Activated CD8-positive, alpha-beta T cell treated with anti-CD3 and anti-CD28 coated beads for 36 hours (primary cell): ENCODE measurements at regions not wholly inside any gene's neighbourhood (a gene's known extent, or its start where the extent isn't known, plus 50 kb on each side); places are given as distances from the start of the nearest gene placed in this dataset.
"Not testable (repeated sequence)": the region's sequence is repeated elsewhere in the genome, so short reads cannot be mapped to it uniquely, and the experiment has no call there.

ENCODE experiments used
- ATAC-seq: fragments of 200-7000 bp; cut with Tn5 transposase; one replicate; pipeline ENCODE4 v1.10.0; 2021; ENCODE audit warnings: mild to moderate bottlenecking, moderate library complexity
- CTCF ChIA-PET: fragments of 350-600 bp; sonication (Branson Sonifier 250); formaldehyde crosslinking; loops from one replicate; lab custom pipeline; 2021; ENCODE audit warnings: antibody characterized with exemption; lab: Charles Lee
- POLR2A ChIA-PET: fragments of 350-600 bp; sonication (Branson Sonifier 250); formaldehyde crosslinking; loops from one replicate; lab custom pipeline; 2021; ENCODE audit warnings: antibody characterized with exemption; lab: Charles Lee
- DNase-seq: peaks from one replicate; pipeline ENCODE4 v3.0.0-alpha.2; 2020
- H3K27ac Mint-ChIP-seq: one replicate; pipeline ENCODE4 v1.8.0; 2021; ENCODE audit warnings: mild to moderate bottlenecking, mixed read lengths
- H3K27me3 Mint-ChIP-seq: one replicate; pipeline ENCODE4 v1.8.0; 2021; ENCODE audit warnings: mixed read lengths
- H3K36me3 Mint-ChIP-seq: one replicate; pipeline ENCODE4 v1.8.0; 2021; ENCODE audit warnings: low read depth, mixed read lengths
- H3K4me1 Mint-ChIP-seq: one replicate; pipeline ENCODE4 v1.8.0; 2021; ENCODE audit warnings: low read depth, mixed read lengths
- H3K4me3 Mint-ChIP-seq: one replicate; pipeline ENCODE4 v1.8.0; 2021; ENCODE audit warnings: mild to moderate bottlenecking, moderate library complexity, mixed read lengths
- H3K9me3 Mint-ChIP-seq: one replicate; pipeline ENCODE4 v1.8.0; 2021; ENCODE audit warnings: mixed read lengths
- CTCF ChIP-seq: fragments of 200-600 bp; IDR thresholded peaks from one replicate; pipeline ENCODE4 v1.8.0; 2022; ENCODE audit warnings: antibody characterized with exemption, mild to moderate bottlenecking
- intact Hi-C: fragments of 100-400 bp; cut with micrococcal nuclease; formaldehyde crosslinking; loops from one replicate; pipeline ENCODE4 v1.10.0; 2022

- Mint-ChIP-seq H3K4me3 (no peak overlapping the region), H3K36me3 (no peaks in the 10 kb centered on the region), H3K27me3 (no peaks in the 10 kb centered on the region), H3K4me1 (no peaks in the 10 kb centered on the region), H3K9me3 (no peaks in the 10 kb centered on the region), H3K27ac (no peak overlapping the region)
- DNase-seq, result no peak
- POLR2A ChIA-PET, result no interaction called here
- no peak for ATAC-seq
- CTCF ChIA-PET, result no interaction called here
- no peak for TF ChIP-seq CTCF
- intact Hi-C loops, result no loop called here
These were observed 60.0 kb downstream of the DMAC1 start for GRCh38 chr9:7739595-7739994.

GRCh38 chr9:7735311-7735710 is 64.3 kb downstream of the DMAC1 start:
- Mint-ChIP-seq H3K36me3 (no peaks in the 10 kb centered on the region), H3K4me1 (no peaks in the 10 kb centered on the region), H3K9me3 (no peaks in the 10 kb centered on the region), H3K27ac (no peak overlapping the region), H3K27me3 (no peaks in the 10 kb centered on the region), H3K4me3 (no peak overlapping the region)
- ChIA-PET CTCF (no interaction called here), POLR2A (no interaction called here)
- intact Hi-C loops, result no loop called here
- DNase-seq (no peak), ATAC-seq (no peak)
- TF ChIP-seq CTCF, result no peak

GRCh38 chr9:7730164-7730445 is 69.5 kb downstream of the DMAC1 start:
- no peaks in the 10 kb centered on the region for H3K36me3 Mint-ChIP-seq
- intact Hi-C loops, result no loop called here
- TF ChIP-seq CTCF, result no peak
- CTCF ChIA-PET, result no interaction called here
- no peaks in the 10 kb centered on the region for H3K9me3 Mint-ChIP-seq
- no peaks in the 10 kb centered on the region for H3K27me3 Mint-ChIP-seq
- POLR2A ChIA-PET, result no interaction called here
- H3K4me1 Mint-ChIP-seq, result no peaks in the 10 kb centered on the region
- DNase-seq (no peak), ATAC-seq (no peak)
- no peak overlapping the region for H3K27ac Mint-ChIP-seq
- H3K4me3 Mint-ChIP-seq, result no peak overlapping the region

- H3K36me3 Mint-ChIP-seq, result no peaks in the 10 kb centered on the region
- no peak for DNase-seq
- H3K27me3 Mint-ChIP-seq, result no peaks in the 10 kb centered on the region
- no peak for ATAC-seq
- H3K9me3 Mint-ChIP-seq, result no peaks in the 10 kb centered on the region
- ChIA-PET POLR2A (no interaction called here), CTCF (no interaction called here)
- no peaks in the 10 kb centered on the region for H3K4me1 Mint-ChIP-seq
- H3K4me3 Mint-ChIP-seq, result no peak overlapping the region
- no peak overlapping the region for H3K27ac Mint-ChIP-seq
- TF ChIP-seq CTCF, result no peak
- intact Hi-C loops, result no loop called here
These were observed 70.0 kb downstream of the DMAC1 start for GRCh38 chr9:7729371-7730163.

GRCh38 chr9:7721291-7721690 is 78.3 kb downstream of the DMAC1 start:
- Mint-ChIP-seq H3K4me1 (no peaks in the 10 kb centered on the region), H3K27ac (no peak overlapping the region), H3K4me3 (no peak overlapping the region), H3K36me3 (no peaks in the 10 kb centered on the region), H3K9me3 (peaks cover 5% of the 10 kb centered on the region), H3K27me3 (no peaks in the 10 kb centered on the region)
- POLR2A ChIA-PET, result no interaction called here
- intact Hi-C loops, result no loop called here
- no peak for DNase-seq
- ATAC-seq, result no peak
- no peak for TF ChIP-seq CTCF
- CTCF ChIA-PET, result no interaction called here

GRCh38 chr9:7713088-7713487 is 86.5 kb downstream of the DMAC1 start:
- H3K36me3 Mint-ChIP-seq, H3K27ac Mint-ChIP-seq, ATAC-seq, POLR2A ChIA-PET, H3K27me3 Mint-ChIP-seq, DNase-seq, CTCF ChIA-PET, intact Hi-C loops, H3K4me1 Mint-ChIP-seq, H3K4me3 Mint-ChIP-seq, H3K9me3 Mint-ChIP-seq: not testable (repeated sequence)
